Heart left ventricle (tissue), 16 donors: ENCODE measurements at regions not wholly inside any gene's neighbourhood (a gene's known extent, or its start where the extent isn't known, plus 50 kb on each side); places are given as distances from the start of the nearest gene placed in this dataset.
"Not testable (repeated sequence)": the region's sequence is repeated elsewhere in the genome, so short reads cannot be mapped to it uniquely, and the experiment has no call there.

Source experiments
- ATAC-seq, 4 donors: fragments of 200-7000 bp; cut with Tn5 transposase; one replicate each; pipeline ENCODE4 v1.9.1; 2020 to 2022; ENCODE audit warnings: moderate library complexity in 4 of 4, mild to moderate bottlenecking in 3 of 4, moderate number of reproducible peaks in 1 of 4
- DNase-seq, 5 donors: peaks; one replicate each; pipeline ENCODE4 v3.0.0-alpha.2; 2020
- H3K27ac ChIP-seq, 12 donors: fragments of 200-600 bp; sonication (generic) in 4 of 12; one replicate each; pipeline versions ENCODE4 v1.5.0 to v1.8.0; 2016 to 2022; ENCODE audit warnings: mild to moderate bottlenecking in 2 of 12
- H3K27me3 ChIP-seq, 9 donors: fragments of 200-600 bp; sonication (generic) in 2 of 9; one replicate each; pipeline versions ENCODE4 v1.5.1 to v1.8.0; 2016 to 2022; ENCODE audit warnings: mild to moderate bottlenecking in 3 of 9
- H3K36me3 ChIP-seq, 9 donors: fragments of 200-600 bp; sonication (generic) in 2 of 9; one replicate each; pipeline versions ENCODE4 v1.5.0 to v1.8.0; 2018 to 2022; ENCODE audit warnings: mild to moderate bottlenecking in 2 of 9
- H3K4me1 ChIP-seq, 12 donors: fragments of 200-600 bp; sonication (generic) in 4 of 12; one replicate each; pipeline versions ENCODE4 v1.5.0 to v1.8.0; 2016 to 2022; ENCODE audit warnings: mild to moderate bottlenecking in 3 of 12
- H3K4me3 ChIP-seq, 12 donors: fragments of 200-600 bp; sonication (generic) in 4 of 12; one replicate each; pipeline versions ENCODE4 v1.5.0 to v1.8.0; 2017 to 2022; ENCODE audit warnings: mild to moderate bottlenecking in 9 of 12, moderate library complexity in 4 of 12
- H3K9me3 ChIP-seq, 12 donors: fragments of 200-600 bp; sonication (generic) in 4 of 12; one replicate each; pipeline versions ENCODE4 v1.5.0 to v1.8.0; 2016 to 2022; ENCODE audit warnings: mild to moderate bottlenecking in 1 of 12
- CTCF ChIP-seq, 12 donors: fragments of 200-600 bp; sonication (generic) in 4 of 12; IDR thresholded peaks; one replicate each; pipeline versions ENCODE4 v1.5.0 to v1.8.0; 2018 to 2022; ENCODE audit warnings: antibody characterized with exemption in 12 of 12, mild to moderate bottlenecking in 5 of 12
- POLR2A ChIP-seq, 2 donors: fragments of 450-650 bp; IDR thresholded peaks; one replicate each; pipeline ENCODE4 v1.6.1; 2017; ENCODE audit warnings: antibody characterized with exemption in 2 of 2, mild to moderate bottlenecking in 2 of 2, moderate library complexity in 2 of 2
- WGBS, 4 donors: extraction: QIAGEN DNeasy Blood & Tissue Kit in 2 of 4; methylation state at CpG; one replicate each; pipeline versions ENCODE4 v1.1.5 to v1.1.7; 2013 to 2018; 5-methylcytosine and 5-hydroxymethylcytosine counted together
- intact Hi-C, 10 donors: fragments of 100-400 bp; cut with DNase I; formaldehyde crosslinking; loops; one replicate each; pipeline versions ENCODE4 v1.11.1 to v1.14.2; 2022
- donor health status: ischemic (EF 13 %, LVEDD 7.1; RV severe dilation, severe dysfunction).
- donor health status: healthy with polysubstance abuse.
- donor health status: DM: no; HTN: yes; CAD: no.
- donor health status: DM: no; HTN: no; CAD: no.
- donor health status: ischemic (EF 25% LVEDD 6.9; RV normal size, moderate dysfunction).
- donor health status: ischemic (EF 25% LVEDD 5.7; RV mildly dilated, moderate dysfunction).
- donor health status: healthy.
- donor health status: DM: yes; HTN: yes; CAD: no.
- donor health status: ischemic (EF 35%, LVEDD 5.7; RV mildly dilated, moderate dysfunction).
- donor health status: nonischemic (EF 11% LVEDD 7.7; RV severe dilation, severe dysfunction).
- donor health status: DM: yes; HTN: yes; CAD: no.
- donor health status: PGD.
- donor health status: ischemic (EF 29% LVEDD 5.4; RV normal size, mild dysfunction).
- donor health status: nonischemic (EF 23%, LVEDD 6.1; RV moderate dilation, normal function).

- Histone ChIP-seq H3K4me1 (no peaks in the 10 kb centered on the region), H3K4me3 (no peak overlapping the region), H3K9me3 (no peaks in the 10 kb centered on the region), H3K36me3 (no peaks in the 10 kb centered on the region), H3K27me3 (no peaks in the 10 kb centered on the region), H3K27ac (no peak overlapping the region)
- 58 to 71% (median 66%) methylated on average over 4 of the region's 4 CpGs for WGBS, 4 donors
- no peak for TF ChIP-seq CTCF (IDR thresholded peaks at IDR 0.05)
- TF ChIP-seq POLR2A (IDR thresholded peaks at IDR 0.05), result no peak
- ATAC-seq, result no peak
- DNase-seq, result no peak
- intact Hi-C loops, result no loop called here
Measured at GRCh38 chr13:103471896-103472295, 405.7 kb upstream of the SLC10A2 start.

GRCh38 chr13:103469771-103470170 is 403.6 kb upstream of the SLC10A2 start:
- no peak overlapping the region for H3K27ac ChIP-seq
- no peaks in the 10 kb centered on the region for H3K36me3 ChIP-seq
- ATAC-seq (no peak), DNase-seq (no peak)
- intact Hi-C loops, result no loop called here
- no peaks in the 10 kb centered on the region for H3K4me1 ChIP-seq
- no peak overlapping the region for H3K4me3 ChIP-seq
- no peaks in the 10 kb centered on the region for H3K27me3 ChIP-seq
- TF ChIP-seq CTCF (IDR thresholded peaks at IDR 0.05) (no peak), POLR2A (IDR thresholded peaks at IDR 0.05) (no peak)
- 79 to 98% (median 84%) methylated on average over 1 of the region's 1 CpG for WGBS, 4 donors
- no peaks in the 10 kb centered on the region for H3K9me3 ChIP-seq

- Histone ChIP-seq H3K9me3 (peaks cover 0 to 10% (median 0%) of the 10 kb centered on the region in 12 donors), H3K36me3 (no peaks in the 10 kb centered on the region), H3K27ac (no peak overlapping the region), H3K4me3 (no peak overlapping the region), H3K27me3 (no peaks in the 10 kb centered on the region), H3K4me1 (no peaks in the 10 kb centered on the region)
- no peak for DNase-seq
- intact Hi-C loops, result no loop called here
- TF ChIP-seq POLR2A (IDR thresholded peaks at IDR 0.05) (no peak), CTCF (IDR thresholded peaks at IDR 0.05) (no peak)
- no peak for ATAC-seq
- 74 to 83% (median 79%) methylated on average over 5 of the region's 5 CpGs for WGBS, 4 donors
Measured at GRCh38 chr13:103466761-103467160, 400.5 kb upstream of the SLC10A2 start.

GRCh38 chr13:103460246-103460645 is 394.0 kb upstream of the SLC10A2 start:
- DNase-seq, H3K36me3 ChIP-seq, intact Hi-C loops, H3K27ac ChIP-seq, H3K4me1 ChIP-seq, ATAC-seq, H3K4me3 ChIP-seq, H3K27me3 ChIP-seq: not testable (repeated sequence)
- H3K9me3 ChIP-seq, result peaks cover 0 to 10% (median 0%) of the 10 kb centered on the region in 12 donors
- 59 to 84% (median 70%) methylated on average over 2 to 3 of the region's 3 CpGs for WGBS, 4 donors

- intact Hi-C loops, DNase-seq, H3K27me3 ChIP-seq, H3K9me3 ChIP-seq, H3K36me3 ChIP-seq, H3K4me1 ChIP-seq, ATAC-seq, H3K27ac ChIP-seq, H3K4me3 ChIP-seq: not testable (repeated sequence)
- WGBS, 4 donors, result 94 to 98% (median 96%) methylated on average over 14 of the region's 14 CpGs
Measured at GRCh38 chr13:103457050-103457449, 390.8 kb upstream of the SLC10A2 start.
